Activated T-cell treated with anti-CD3 and anti-CD28 coated beads, Interleukin-2, amount 50 U/mL, for 48 hours (primary cell): ENCODE measurements at regions not wholly inside any gene's neighbourhood (a gene's known extent, or its start where the extent isn't known, plus 50 kb on each side); places are given as distances from the start of the nearest gene placed in this dataset.
"Not testable (repeated sequence)": the region's sequence is repeated elsewhere in the genome, so short reads cannot be mapped to it uniquely, and the experiment has no call there.

ENCODE experiments used
- DNase-seq, 2 experiments: peaks; one replicate each; pipeline ENCODE4 v3.0.0-alpha.2; 2020

DNA sequence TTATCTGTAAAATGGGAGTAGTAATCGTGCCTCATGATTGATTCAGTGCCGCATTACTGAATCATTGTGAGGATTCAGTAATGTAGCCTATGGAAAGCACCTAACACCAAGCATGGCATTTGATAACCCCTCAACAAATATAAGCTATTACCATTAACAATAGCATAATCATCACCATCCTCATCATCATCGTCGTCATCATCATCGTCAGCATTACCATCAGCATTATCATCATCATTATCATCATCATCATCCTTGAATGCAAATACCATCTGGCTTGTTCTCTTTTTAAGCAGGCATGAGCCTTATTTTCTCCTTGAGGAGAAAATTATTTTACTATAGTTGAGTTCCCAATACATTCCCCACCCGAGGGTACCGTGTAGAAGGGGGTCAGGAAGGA, 115.4 kb upstream of the PTPRG start:
- DNase-seq: no peak

DNA sequence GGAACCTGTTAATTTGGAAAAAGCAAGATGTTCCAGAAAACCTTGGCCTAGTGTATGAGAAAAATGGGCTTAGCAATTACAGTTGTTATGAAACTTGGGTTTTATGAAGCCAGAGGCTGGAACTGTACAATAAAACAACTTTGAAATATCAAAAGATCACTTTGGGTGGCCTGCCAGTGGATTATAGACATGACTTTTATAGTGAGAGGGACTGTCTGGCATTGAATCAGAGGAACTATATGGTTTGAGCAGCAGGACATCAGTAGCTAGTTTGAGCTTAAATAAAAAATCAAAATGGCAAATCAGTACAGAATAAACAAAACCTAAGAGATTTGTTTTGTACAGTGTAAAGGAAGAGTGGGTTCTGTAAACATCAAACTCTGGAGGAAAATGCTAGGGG, 115.0 kb upstream of the PTPRG start:
- DNase-seq: no peak

DNA sequence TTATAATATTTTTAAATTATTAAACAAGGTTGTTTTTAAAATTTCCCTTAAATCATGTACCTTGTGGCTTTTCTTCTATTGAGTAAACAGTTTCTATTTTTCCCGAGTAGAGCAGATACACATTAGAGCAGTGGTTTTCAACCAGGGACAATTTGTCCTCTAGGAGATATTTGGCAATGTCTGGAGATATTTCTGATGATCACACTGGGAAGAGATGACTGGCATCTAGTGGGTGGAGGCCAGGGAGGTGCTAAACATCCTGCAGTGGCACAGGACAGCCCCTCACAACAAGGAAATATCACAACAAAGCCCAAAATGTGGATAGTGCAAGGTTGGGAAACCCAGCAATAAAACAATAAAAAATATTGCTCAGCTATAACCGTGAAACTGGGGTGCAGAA, 113.0 kb upstream of the PTPRG start:
- no peak for DNase-seq

DNA sequence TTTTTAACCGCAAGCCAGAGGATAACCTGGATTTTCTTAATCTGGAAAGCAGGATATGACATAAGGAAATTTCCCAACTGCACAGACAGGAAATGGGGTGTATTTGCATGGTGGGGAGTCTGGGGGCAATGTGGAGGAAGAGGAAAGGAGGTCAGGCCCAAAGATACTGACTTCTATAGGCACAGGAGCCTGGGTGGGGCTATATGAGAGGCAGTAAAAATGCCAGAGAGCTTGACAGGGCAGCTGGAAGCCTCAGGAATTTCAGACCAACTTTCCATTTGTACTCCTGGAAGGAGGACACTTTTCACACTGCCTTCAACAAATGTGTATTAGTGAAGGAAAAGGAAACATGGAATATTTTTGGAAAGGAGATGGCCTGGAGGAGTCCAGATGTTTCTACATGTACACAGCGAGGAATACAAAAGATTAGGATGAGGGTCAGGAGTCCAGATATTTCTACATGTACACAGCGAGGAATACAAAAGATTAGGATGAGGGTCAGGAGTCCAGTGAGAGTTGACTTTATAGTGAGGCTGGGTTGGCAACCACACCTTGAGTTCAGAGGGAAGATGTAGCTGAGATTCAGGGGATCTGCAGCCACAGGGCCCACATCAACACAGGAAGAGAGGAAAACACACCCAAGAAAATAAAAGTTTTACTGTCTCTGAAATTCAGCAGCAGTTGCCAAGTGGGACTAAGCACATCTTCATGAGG, 111.9 kb upstream of the PTPRG start:
- DNase-seq: no peak

DNA sequence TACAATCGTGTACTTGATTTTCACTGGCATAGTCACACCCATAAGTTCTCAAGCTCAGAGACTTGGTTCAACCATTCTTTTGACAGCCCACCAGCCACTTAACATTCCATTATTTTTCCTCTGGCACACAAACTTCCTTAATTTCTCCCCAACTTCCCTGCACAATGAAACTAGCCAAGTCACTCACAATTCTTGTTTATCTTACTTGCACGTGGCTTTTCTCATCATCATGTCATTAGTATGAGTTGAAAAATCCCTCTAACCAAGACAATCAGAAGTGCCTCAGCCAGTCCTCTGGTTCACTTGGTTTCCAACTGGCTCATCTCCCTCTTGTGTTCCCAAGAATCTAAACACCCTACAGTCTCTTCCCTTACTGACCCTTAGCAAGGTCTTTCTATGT, 110.5 kb upstream of the PTPRG start:
- DNase-seq: no peak

DNA sequence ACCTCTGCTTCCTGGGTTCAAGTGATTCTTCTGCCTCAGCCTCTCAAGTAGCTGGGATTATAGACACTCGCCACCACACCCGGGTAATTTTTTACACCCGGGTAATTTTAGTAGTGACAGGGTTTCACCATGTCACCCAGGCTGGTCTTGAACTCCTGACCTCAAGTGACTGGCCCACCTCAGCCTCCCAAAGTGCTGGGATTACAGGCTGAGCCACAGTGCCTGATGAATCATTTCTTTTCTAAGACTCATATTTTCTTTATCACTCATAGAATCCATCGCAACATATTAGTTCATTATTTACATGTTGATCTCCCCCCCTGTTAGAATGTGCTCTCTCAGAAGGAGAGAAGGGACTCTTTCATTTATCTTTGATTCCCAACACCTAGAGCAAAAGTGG, 109.5 kb upstream of the PTPRG start:
- DNase-seq: no peak

DNA sequence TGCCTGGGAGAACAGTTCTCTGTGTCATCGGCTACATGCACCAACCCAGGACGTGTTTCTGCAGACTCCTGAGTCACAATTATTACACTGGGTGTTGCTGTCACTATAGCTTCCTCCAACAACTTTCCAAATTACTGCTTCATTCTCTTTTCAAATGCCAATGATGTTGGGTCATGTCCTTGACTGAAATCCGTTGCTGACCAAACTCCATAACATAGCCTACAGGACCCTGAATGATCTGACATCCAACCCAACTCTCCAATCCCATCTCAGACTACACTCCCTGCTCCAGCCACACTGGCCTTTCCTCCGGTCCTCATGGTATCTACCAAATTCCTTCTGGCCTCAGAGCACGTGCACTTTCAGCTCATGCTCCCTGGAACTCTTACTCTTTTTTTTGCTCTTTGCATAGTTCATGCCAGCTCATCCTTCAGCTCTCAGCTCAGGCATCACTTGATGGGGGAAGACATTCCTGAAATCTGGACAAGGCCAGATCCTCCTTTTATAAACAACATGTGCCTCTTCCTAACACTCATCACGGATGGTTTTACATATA, 108.8 kb upstream of the PTPRG start:
- no peak for DNase-seq

DNA sequence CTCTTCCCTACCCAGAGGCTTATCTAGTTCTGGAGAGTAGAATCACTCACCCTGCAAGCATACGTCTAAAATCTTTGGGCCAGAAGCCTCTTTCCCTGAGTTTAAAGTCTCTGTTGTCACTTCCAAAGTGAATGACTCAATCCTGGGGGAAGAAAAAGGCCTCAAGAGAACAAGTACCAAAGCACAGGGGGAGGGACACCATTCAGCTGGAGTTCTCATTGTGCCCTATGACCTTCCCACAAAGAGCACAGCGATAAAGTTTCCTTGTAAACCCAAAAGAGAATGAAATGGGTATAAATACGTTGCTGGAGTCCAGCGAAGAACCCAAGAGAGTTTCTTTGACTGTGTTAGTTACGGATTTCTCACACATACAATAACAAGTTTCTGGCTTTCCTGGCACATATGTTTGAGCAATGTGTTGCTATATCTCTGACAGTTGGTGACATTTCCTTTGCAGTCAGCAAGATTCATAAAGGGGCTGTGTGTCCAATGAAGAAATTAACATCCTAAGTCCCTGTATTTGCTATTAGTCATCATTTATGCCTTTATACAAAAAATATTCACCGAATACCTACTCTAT, 107.3 kb upstream of the PTPRG start:
- DNase-seq: no peak

DNA sequence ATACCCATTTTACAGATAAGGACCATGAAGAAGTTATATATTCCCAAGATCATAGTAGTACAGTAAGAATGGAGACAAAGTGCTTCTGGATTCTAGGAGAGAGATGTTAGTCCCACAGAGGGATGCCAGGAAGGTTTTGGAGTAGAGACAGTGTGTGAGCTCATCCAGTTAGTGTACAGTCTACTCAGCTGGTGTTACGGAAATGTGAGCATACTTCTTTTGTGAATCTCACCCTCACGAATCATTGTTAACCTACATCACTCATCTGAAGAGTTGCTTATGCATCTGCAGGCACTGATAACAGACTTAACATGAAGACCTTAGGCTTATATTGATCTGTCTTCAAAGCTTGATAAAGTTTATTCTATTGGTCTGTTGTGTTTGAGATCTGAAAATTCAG, 106.6 kb upstream of the PTPRG start:
- DNase-seq: no peak

DNA sequence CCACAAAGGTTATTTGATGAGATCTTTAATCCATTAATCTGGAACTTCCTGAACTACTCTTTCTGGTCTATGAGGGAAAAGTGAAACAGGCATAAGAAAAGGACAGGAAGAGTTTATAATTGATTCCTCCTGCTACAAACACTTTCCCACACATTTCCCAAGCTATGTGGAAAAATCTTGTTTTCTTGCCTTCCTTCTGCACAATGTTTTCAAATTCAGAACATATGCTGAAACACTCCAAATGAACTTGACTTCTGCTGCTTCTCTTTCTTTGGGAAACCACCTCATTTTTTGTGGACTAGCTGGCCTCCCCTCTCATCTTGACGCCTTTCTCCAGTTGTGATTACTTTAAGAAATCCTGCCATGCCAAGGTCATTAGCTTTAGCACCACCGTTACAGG, 100.7 kb upstream of the PTPRG start:
- no peak for DNase-seq

DNA sequence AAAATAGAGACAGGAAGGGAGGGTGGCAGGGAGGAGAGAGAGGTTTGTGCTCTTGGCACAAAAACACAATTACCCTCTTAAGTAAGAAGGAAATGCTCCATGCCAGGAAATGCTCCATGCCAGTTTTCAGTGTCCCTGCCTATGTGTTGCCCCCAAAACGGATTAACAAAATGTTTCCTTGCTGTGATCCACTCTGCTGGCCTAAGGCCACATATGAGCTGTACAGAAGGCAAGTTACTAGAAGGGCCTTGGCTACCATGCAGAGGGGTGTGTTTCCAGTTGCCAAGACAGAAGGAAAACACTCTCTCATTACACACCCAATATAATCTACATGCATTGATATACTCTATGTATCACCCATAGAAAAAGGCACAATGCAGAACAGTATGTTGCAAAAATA, 98.2 kb upstream of the PTPRG start:
- no peak for DNase-seq

DNA sequence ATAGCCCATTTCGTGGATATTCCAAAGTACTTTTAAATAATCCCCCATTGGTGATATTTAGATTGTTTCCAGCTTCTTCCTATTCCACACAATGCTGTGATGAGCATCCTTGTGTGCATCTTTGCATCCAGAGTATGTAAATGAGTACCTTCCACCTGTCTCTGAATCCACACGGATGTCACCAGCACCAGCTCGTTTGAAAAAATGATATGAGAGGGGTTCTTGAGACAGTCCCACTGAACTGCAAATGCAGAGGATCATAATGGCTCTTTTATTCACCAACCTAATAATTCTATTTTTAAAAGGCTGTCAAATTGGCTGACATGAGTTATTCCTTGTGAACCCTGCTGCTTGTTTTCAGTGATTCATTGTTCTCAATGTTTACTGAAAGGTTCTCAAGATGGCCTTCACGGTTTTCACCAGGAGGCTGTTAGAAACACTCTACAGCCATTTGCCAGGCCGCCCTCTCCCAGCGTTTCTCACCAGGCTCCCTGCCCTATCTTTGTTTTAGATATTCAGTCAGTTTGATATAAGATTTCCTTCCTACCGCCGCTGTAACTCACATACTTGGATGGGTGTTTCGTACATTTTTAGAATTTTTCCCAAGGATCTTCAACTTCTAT, 96.7 kb upstream of the PTPRG start:
- no peak for DNase-seq

DNA sequence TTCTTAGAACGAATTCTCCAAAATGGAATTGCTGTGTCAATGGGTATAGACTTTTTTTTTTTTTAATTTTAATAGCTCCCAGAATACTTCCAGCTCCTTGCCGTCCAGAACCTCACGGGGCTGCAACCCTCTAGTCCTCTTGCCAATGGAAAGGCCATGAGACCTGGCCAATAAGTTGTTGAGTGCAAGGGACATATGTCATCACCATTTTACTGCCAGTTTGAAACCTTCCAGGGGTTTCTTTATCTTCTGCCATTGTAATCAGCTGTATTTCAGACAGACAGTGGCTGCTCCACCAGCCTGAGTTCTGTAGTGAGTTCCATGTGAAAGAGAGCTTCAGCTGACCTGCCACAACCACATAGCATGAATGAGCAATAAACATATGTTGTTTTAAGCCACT, 95.0 kb upstream of the PTPRG start:
- no peak for DNase-seq

DNA sequence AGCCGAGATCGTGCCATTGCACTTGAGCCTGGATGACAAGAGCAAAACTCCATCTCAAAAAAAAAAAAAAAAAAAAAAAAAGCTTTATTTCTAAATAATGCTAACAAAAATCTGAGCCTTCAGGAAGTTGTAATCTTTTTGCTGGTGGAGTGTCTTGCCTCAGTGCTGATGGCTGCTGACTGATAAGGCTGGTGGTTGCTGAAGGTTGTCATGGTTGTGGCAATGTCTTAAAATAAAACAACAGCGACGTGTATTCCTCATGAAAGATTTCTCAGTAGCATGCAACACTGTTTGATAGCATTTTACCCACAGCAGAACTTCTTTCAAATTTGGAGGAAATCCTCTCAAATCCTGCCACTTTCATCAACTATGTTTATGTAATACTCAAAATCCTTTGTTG, 77.4 kb upstream of the PTPRG start:
- DNase-seq: no peak

DNA sequence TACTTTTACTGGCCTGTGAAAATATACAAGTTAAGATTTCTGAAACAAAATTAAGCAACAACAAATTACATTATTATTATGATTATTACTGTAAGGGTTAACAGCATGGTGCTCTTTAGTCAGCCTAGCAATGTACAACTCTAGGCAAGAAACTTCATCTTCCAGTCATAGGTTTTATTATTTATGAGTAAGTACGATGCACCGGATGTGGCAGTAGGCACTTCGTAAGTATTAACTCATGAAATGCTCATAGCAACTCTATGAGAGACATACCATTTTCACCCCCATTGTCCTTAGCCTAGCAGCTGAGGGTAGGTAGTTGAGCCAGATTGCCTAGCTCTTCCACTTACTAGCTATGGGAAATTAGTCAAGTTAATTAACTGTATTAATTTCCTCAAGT, 68.0 kb upstream of the PTPRG start:
- no peak for DNase-seq

DNA sequence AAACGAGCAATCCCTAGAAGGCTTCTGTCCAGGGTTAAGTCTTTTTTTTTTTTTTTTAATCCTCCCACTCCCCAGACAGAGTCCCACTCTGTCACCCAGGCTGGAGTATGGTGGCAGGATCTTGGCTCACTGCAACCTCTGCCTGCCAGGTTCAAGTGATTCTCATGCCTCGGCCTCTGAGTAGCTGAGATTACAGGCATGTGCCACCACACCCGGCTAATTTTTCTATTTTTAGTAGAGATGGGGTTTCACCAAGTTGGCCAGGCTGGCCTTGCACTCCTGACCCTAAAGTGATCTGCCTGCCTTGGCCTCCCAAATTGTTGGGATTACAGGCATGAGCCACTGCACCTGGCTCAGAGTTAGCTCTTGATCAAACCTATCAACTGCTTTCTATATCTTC, 67.1 kb upstream of the PTPRG start:
- DNase-seq: not testable (repeated sequence)

DNA sequence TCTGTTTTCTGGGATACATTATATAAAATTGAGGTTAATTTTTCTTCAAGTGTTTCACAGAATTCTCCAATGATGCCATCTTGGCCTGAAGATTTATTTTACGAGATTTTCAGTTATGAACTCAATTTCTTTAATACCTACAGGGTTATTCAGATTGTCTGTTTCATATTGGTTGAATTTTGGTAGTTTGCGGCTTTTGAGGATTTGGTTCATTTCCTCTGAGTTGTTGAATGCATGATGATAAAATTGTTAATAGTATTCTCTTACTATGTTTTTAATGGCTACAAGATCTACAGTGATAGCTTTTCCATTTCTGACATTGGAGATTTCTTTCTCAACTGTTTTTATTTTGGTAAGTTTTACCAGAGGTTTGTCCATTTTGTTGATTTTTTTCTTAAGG, 63.9 kb upstream of the PTPRG start:
- no peak for DNase-seq

DNA sequence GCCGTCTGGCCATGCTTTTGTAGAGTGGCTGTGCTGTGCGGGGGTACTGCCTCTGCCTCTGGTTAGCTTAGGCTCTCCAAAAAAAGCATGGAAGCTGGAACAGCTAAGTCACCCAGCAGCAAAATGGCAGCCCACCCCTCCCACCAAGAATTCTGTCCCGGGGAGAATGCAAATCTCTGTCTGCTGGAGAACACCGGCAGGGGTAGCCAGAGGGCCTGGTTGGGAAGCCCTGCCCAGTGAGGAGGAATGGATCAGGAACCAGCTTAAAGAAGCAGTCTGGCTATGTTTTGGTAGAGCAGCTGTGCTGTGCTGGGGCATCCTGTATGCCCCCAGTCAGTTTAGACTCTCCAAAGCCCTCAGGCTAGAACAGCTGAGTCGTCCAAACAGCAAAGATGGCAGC, 56.2 kb upstream of the PTPRG start:
- no peak for DNase-seq

DNA sequence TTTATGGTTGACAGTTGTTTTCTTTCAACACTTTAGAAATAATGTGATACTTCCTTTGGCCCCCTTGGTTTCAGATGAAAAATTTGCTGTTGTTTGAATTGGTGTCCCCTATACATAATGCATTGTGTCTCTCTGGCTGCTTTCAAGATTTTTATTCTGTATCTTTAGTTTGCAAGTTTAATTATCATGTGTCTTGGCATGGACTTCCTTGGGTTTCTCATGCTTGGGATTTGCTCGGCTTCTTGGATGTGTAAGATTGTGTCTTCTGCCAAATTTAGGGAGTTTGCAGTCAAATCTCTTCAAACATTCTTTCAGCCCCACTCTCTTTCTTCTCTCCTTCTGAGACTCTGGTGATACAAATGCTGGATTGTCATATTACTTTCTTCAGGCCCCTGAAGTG, 53.4 kb upstream of the PTPRG start:
- no peak for DNase-seq
